HL-60 (cell line): ENCODE measurements at regions not wholly inside any gene's neighbourhood (a gene's known extent, or its start where the extent isn't known, plus 50 kb on each side); places are given as distances from the start of the nearest gene placed in this dataset.

ENCODE experiments used
- DNase-seq, 2 experiments: peaks; one replicate each; pipeline ENCODE4 v3.0.0-alpha.2; 2010 to 2020; ENCODE audit warnings: low read depth in 1 of 2, low spot score in 1 of 2
- H3K27ac ChIP-seq: fragments of 250-450 bp; sonication (Bioruptor Pico); replicated peaks from 2 replicates; pipeline ENCODE4 v1.5.1; 2020; ENCODE audit warnings: mild to moderate bottlenecking, moderate library complexity
- H3K27me3 ChIP-seq: fragments of 250-450 bp; sonication (Bioruptor Pico); 2 replicates; pipeline ENCODE4 v1.5.1; 2021; ENCODE audit warnings: mild to moderate bottlenecking, moderate library complexity; ENCODE audit not compliant: insufficient read depth, poor library complexity, severe bottlenecking
- H3K4me3 ChIP-seq: replicated peaks from 2 replicates; pipeline ENCODE4 v1.5.1; 2011; ENCODE audit warnings: mild to moderate bottlenecking, control low read depth, low read length; ENCODE audit not compliant: insufficient read depth
- CTCF ChIP-seq: IDR thresholded peaks from one replicate; pipeline ENCODE4 v1.5.1; 2011; ENCODE audit warnings: low read length, control low read depth, inconsistent platforms; ENCODE audit not compliant: insufficient read depth
- GABPA ChIP-seq: IDR thresholded peaks from 2 replicates; pipeline ENCODE4 v1.6.1; 2012; ENCODE audit warnings: low read depth
- POLR2AphosphoS5 ChIP-seq: IDR thresholded peaks from 2 replicates; pipeline ENCODE4 v1.6.1; 2012; ENCODE audit warnings: low read depth
- REST ChIP-seq: IDR thresholded peaks from 2 replicates; pipeline ENCODE4 v1.6.1; 2012; ENCODE audit warnings: low read depth; ENCODE audit not compliant: insufficient replicate concordance
- SPI1 ChIP-seq: IDR thresholded peaks from 2 replicates; pipeline ENCODE4 v1.6.1; 2012; ENCODE audit warnings: low read depth, mild to moderate bottlenecking, borderline replicate concordance

GRCh38 chr10:64060389-64060788, 539.2 kb downstream of the REEP3 start:
- no peaks in the 10 kb centered on the region for H3K27me3 ChIP-seq
- no peak overlapping the region for H3K4me3 ChIP-seq
- no peak overlapping the region for H3K27ac ChIP-seq
- DNase-seq = no peak
- no peak for TF ChIP-seq POLR2AphosphoS5
- no peak for TF ChIP-seq CTCF
- TF ChIP-seq GABPA = no peak
- no peak for TF ChIP-seq SPI1
- no peak for TF ChIP-seq REST

GRCh38 chr10:64062793-64063192, 541.6 kb downstream of the REEP3 start:
- Histone ChIP-seq H3K27me3 (no peaks in the 10 kb centered on the region), H3K27ac (no peak overlapping the region), H3K4me3 (no peak overlapping the region)
- no peak for TF ChIP-seq GABPA
- TF ChIP-seq REST = no peak
- no peak for TF ChIP-seq SPI1
- no peak for TF ChIP-seq CTCF
- TF ChIP-seq POLR2AphosphoS5 = no peak
- DNase-seq = no peak

- no peak overlapping the region for H3K4me3 ChIP-seq
- TF ChIP-seq SPI1 (no peak), CTCF (no peak), GABPA (no peak), REST (no peak), POLR2AphosphoS5 (no peak)
- H3K27ac ChIP-seq = no peak overlapping the region
- DNase-seq = no peak
- no peaks in the 10 kb centered on the region for H3K27me3 ChIP-seq
Observed at GRCh38 chr10:64067009-64067606, 545.9 kb downstream of the REEP3 start.
